Liver (tissue), 8 donors: ENCODE measurements at regions not wholly inside any gene's neighbourhood (a gene's known extent, or its start where the extent isn't known, plus 50 kb on each side); places are given as distances from the start of the nearest gene placed in this dataset.

Experiments used
- DNase-seq: peaks from one replicate; pipeline ENCODE4 v3.0.0-alpha.2; 2017; ENCODE audit warnings: low spot score
- H3K27ac ChIP-seq, 2 donors: one replicate each; pipeline ENCODE4 v1.7.0; 2013; ENCODE audit warnings: inconsistent platforms in 2 of 2, low read length in 2 of 2, control low read depth in 1 of 2, low read depth in 1 of 2, mild to moderate bottlenecking in 1 of 2
- H3K27me3 ChIP-seq, 4 donors: one replicate each; pipeline versions ENCODE4 v1.6.1 to v1.7.0; 2013; ENCODE audit warnings: low read length in 3 of 4, inconsistent platforms in 1 of 4, mild to moderate bottlenecking in 1 of 4, moderate library complexity in 1 of 4; ENCODE audit not compliant: control insufficient read depth in 4 of 4, insufficient read depth in 4 of 4
- H3K36me3 ChIP-seq, 4 donors: one replicate each; pipeline versions ENCODE4 v1.6.1 to v1.7.0; 2013; ENCODE audit warnings: low read length in 3 of 4, mild to moderate bottlenecking in 3 of 4, low read depth in 1 of 4, moderate library complexity in 1 of 4; ENCODE audit not compliant: control insufficient read depth in 4 of 4, insufficient read depth in 3 of 4
- H3K4me1 ChIP-seq, 4 donors: one replicate each; pipeline versions ENCODE4 v1.6.1 to v1.7.0; 2013; ENCODE audit warnings: low read length in 3 of 4, mild to moderate bottlenecking in 3 of 4, moderate library complexity in 1 of 4; ENCODE audit not compliant: control insufficient read depth in 4 of 4, insufficient read depth in 4 of 4
- H3K4me3 ChIP-seq, 3 donors: one replicate each; pipeline versions ENCODE4 v1.6.1 to v1.7.0; 2013; ENCODE audit warnings: low read length in 3 of 3, control low read depth in 1 of 3, low read depth in 1 of 3, mild to moderate bottlenecking in 1 of 3
- H3K9ac ChIP-seq, 2 donors: one replicate each; pipeline ENCODE4 v1.7.0; 2013; ENCODE audit warnings: low read length in 2 of 2, mild to moderate bottlenecking in 2 of 2, moderate library complexity in 2 of 2, control low read depth in 1 of 2, low read depth in 1 of 2
- H3K9me3 ChIP-seq, 4 donors: one replicate each; pipeline versions ENCODE4 v1.6.1 to v1.7.0; 2013; ENCODE audit warnings: low read length in 3 of 4; ENCODE audit not compliant: control insufficient read depth in 4 of 4
- CTCF ChIP-seq: fragments of 150-350 bp; IDR thresholded peaks from 2 replicates; pipeline ENCODE4 v1.5.1; 2017; ENCODE audit warnings: improper control_type of control experiment, low read depth, low read length; ENCODE audit not compliant: missing input control
- EGR1 ChIP-seq, 2 donors: IDR thresholded peaks; 2 replicates each; pipeline ENCODE4 v1.6.1; 2016 to 2018; ENCODE audit warnings: antibody characterized with exemption in 2 of 2, low read depth in 2 of 2
- FOXA1 ChIP-seq: IDR thresholded peaks from 2 replicates; pipeline ENCODE4 v1.6.1; 2016; ENCODE audit warnings: antibody characterized with exemption
- FOXA2 ChIP-seq: IDR thresholded peaks from 2 replicates; pipeline ENCODE4 v1.6.1; 2016; ENCODE audit warnings: antibody characterized with exemption
- GABPA ChIP-seq, 2 donors: IDR thresholded peaks in 1 of 2; conservative IDR thresholded peaks in 1 of 2; 2 replicates each; pipeline ENCODE4 v1.6.1; 2016; ENCODE audit warnings: antibody characterized with exemption in 2 of 2, mild to moderate bottlenecking in 1 of 2, moderate library complexity in 1 of 2
- HNF4A ChIP-seq, 2 donors: conservative IDR thresholded peaks; 2 replicates each; pipeline ENCODE4 v1.6.1; 2016; ENCODE audit warnings: antibody characterized with exemption in 2 of 2, mild to moderate bottlenecking in 2 of 2
- HNF4G ChIP-seq: IDR thresholded peaks from 2 replicates; pipeline ENCODE4 v1.6.1; 2016; ENCODE audit warnings: antibody characterized with exemption
- JUND ChIP-seq, 2 donors: IDR thresholded peaks; 2 replicates each; pipeline ENCODE4 v1.6.1; 2016; ENCODE audit warnings: antibody characterized with exemption in 2 of 2
- MAX ChIP-seq: IDR thresholded peaks from 2 replicates; pipeline ENCODE4 v1.6.1; 2016; ENCODE audit warnings: antibody characterized with exemption
- NR2F2 ChIP-seq: IDR thresholded peaks from 2 replicates; pipeline ENCODE4 v1.6.1; 2016; ENCODE audit warnings: antibody characterized with exemption
- RAD21 ChIP-seq, 2 donors: IDR thresholded peaks; 2 replicates each; pipeline ENCODE4 v1.6.1; 2016; ENCODE audit warnings: antibody characterized with exemption in 2 of 2, mild to moderate bottlenecking in 2 of 2
- REST ChIP-seq: IDR thresholded peaks from 2 replicates; pipeline ENCODE4 v1.6.1; 2016; ENCODE audit warnings: antibody characterized with exemption, mild to moderate bottlenecking
- RXRA ChIP-seq, 2 donors: IDR thresholded peaks; 2 replicates each; pipeline ENCODE4 v1.6.1; 2017 to 2018; ENCODE audit warnings: antibody characterized with exemption in 2 of 2, mild to moderate bottlenecking in 1 of 2
- SP1 ChIP-seq: IDR thresholded peaks from 2 replicates; pipeline ENCODE4 v1.6.1; 2018; ENCODE audit warnings: antibody characterized with exemption, mild to moderate bottlenecking
- TAF1 ChIP-seq: conservative IDR thresholded peaks from 2 replicates; pipeline ENCODE4 v1.6.1; 2016; ENCODE audit warnings: antibody characterized with exemption, mild to moderate bottlenecking
- YY1 ChIP-seq: IDR thresholded peaks from 2 replicates; pipeline ENCODE4 v1.6.1; 2016; ENCODE audit warnings: antibody characterized with exemption, mild to moderate bottlenecking
- WGBS: extraction: QIAGEN DNeasy Blood & Tissue Kit; methylation state at CpG from one replicate; pipeline ENCODE4 v1.1.7; 2013; 5-methylcytosine and 5-hydroxymethylcytosine counted together
- TF ChIP-seq, protein P1 (sequence below): IDR thresholded peaks from 2 replicates; pipeline ENCODE4 v1.6.1; 2016; ENCODE audit warnings: antibody characterized with exemption
- TF ChIP-seq, protein P2 (sequence below): IDR thresholded peaks from 2 replicates; pipeline ENCODE4 v1.6.1; 2016; ENCODE audit warnings: antibody characterized with exemption
- donor health status: healthy.
- donor health status: healthy.
- donor health status: healthy.
- donor health status: healthy.
- donor health status: healthy.

- Histone ChIP-seq H3K9me3 (peaks cover 0 to 5% (median 5%) of the 10 kb centered on the region in 4 donors), H3K4me3 (no peak overlapping the region), H3K9ac (no peak overlapping the region), H3K4me1 (no peaks in the 10 kb centered on the region), H3K27ac (no peak overlapping the region), H3K27me3 (no peaks in the 10 kb centered on the region), H3K36me3 (no peaks in the 10 kb centered on the region)
- DNase-seq = no peak
- 54% methylated on average over 2 of the region's 2 CpGs for WGBS
- TF ChIP-seq NR2F2 (no peak), HNF4A (conservative IDR thresholded peaks at IDR 0.05) (no peak), RXRA (IDR thresholded peaks at IDR 0.05) (no peak), RAD21 (IDR thresholded peaks at IDR 0.05) (no peak), JUND (IDR thresholded peaks at IDR 0.05) (no peak), YY1 (no peak), CTCF (no peak), HNF4G (no peak), FOXA2 (no peak), TAF1 (no peak)
- TF ChIP-seq, protein P1, sequence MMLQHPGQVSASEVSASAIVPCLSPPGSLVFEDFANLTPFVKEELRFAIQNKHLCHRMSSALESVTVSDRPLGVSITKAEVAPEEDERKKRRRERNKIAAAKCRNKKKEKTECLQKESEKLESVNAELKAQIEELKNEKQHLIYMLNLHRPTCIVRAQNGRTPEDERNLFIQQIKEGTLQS = no peak
Observed at GRCh38 chr9:103661663-103662062, 432.4 kb upstream of the SMC2 start.

DNA sequence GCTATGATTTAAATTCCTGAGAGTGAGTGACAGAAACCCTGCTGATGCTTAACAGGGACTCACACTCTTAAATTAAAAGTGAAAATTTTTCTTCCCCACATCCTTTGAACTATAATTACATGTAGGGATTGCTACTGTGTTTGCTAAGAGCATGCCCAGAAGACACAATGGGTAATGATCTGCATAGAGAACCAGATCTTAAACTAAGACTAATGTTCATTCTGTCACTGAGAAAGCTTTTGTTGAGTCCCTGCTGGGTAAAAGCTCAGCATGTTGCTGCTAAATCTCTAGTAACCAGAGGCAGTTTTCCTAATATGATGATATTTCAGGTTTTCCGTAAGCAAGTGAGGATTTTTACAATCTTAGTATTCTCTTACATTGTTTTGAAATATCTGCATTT lies 424.8 kb upstream of the SMC2 start:
- no peak overlapping the region for H3K4me3 ChIP-seq
- H3K9me3 ChIP-seq = no peaks in the 10 kb centered on the region
- no peaks in the 10 kb centered on the region for H3K36me3 ChIP-seq
- no peak for DNase-seq
- no peak overlapping the region for H3K27ac ChIP-seq
- TF ChIP-seq EGR1 (IDR thresholded peaks at IDR 0.05; ENCODE audit: low read depth in 2 of 2) (no peak), HNF4A (conservative IDR thresholded peaks at IDR 0.05) (no peak), REST (no peak), GABPA (IDR thresholded peaks at IDR 0.05 in 1 of 2, conservative IDR thresholded peaks at IDR 0.05 in 1 of 2) (no peak), FOXA1 (no peak), TAF1 (no peak), RXRA (IDR thresholded peaks at IDR 0.05) (no peak), RAD21 (IDR thresholded peaks at IDR 0.05) (no peak), HNF4G (no peak), CTCF (no peak), SP1 (no peak), NR2F2 (no peak), JUND (IDR thresholded peaks at IDR 0.05) (no peak), MAX (no peak), FOXA2 (no peak), YY1 (no peak)
- TF ChIP-seq, protein P1 = no peak
- TF ChIP-seq, protein P2, sequence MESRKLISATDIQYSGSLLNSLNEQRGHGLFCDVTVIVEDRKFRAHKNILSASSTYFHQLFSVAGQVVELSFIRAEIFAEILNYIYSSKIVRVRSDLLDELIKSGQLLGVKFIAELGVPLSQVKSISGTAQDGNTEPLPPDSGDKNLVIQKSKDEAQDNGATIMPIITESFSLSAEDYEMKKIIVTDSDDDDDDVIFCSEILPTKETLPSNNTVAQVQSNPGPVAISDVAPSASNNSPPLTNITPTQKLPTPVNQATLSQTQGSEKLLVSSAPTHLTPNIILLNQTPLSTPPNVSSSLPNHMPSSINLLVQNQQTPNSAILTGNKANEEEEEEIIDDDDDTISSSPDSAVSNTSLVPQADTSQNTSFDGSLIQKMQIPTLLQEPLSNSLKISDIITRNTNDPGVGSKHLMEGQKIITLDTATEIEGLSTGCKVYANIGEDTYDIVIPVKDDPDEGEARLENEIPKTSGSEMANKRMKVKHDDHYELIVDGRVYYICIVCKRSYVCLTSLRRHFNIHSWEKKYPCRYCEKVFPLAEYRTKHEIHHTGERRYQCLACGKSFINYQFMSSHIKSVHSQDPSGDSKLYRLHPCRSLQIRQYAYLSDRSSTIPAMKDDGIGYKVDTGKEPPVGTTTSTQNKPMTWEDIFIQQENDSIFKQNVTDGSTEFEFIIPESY = no peak
- H3K27me3 ChIP-seq = no peaks in the 10 kb centered on the region
- H3K4me1 ChIP-seq = no peaks in the 10 kb centered on the region
- 92% methylated on average over 1 of the region's 1 CpG for WGBS
- no peak overlapping the region for H3K9ac ChIP-seq
